ENCODE measurements at regions not wholly inside any gene's neighbourhood (a gene's known extent, or its start where the extent isn't known, plus 50 kb on each side); places are given as distances from the start of the nearest gene placed in this dataset.

GRCh38 chr4:42306221-42307109 lies 90.8 kb upstream of the SHISA3 start:
- Histone ChIP-seq H3K36me3 (ENCODE audit: insufficient read depth, low read length) (no peaks in the 10 kb centered on the region), H3K9ac (ENCODE audit: low read depth, low read length, poor library complexity, severe bottlenecking) (no peak overlapping the region), H3K27me3 (ENCODE audit: insufficient read depth, low read length, poor library complexity, severe bottlenecking) (no peaks in the 10 kb centered on the region), H3K4me2 (ENCODE audit: low read depth, low read length, poor library complexity, severe bottlenecking) (no peak overlapping the region), H3K4me1 (ENCODE audit: insufficient read depth, low read length, poor library complexity, severe bottlenecking) (no peaks in the 10 kb centered on the region), H3K9me2 (replicated peaks; ENCODE audit: low read depth, low read length) (no peaks in the 10 kb centered on the region), H3K9me3 (ENCODE audit: insufficient read depth, low read depth, low read length) (no peaks in the 10 kb centered on the region), H3K79me2 (ENCODE audit: insufficient read depth, low read length) (no peaks in the 10 kb centered on the region), H2AFZ (ENCODE audit: low read length) (no peak overlapping the region), H4K20me1 (ENCODE audit: insufficient read depth, low read length, poor library complexity, severe bottlenecking) (no peaks in the 10 kb centered on the region), H3K4me3 (ENCODE audit: low read length, poor library complexity, severe bottlenecking) (no peak overlapping the region), H3F3A (ENCODE audit: low read depth) (no peaks in the 10 kb centered on the region)
- no peak for TF ChIP-seq EZH2phosphoT487 (IDR thresholded peaks at IDR 0.05; ENCODE audit: borderline replicate concordance)
- TF ChIP-seq, protein P1, sequence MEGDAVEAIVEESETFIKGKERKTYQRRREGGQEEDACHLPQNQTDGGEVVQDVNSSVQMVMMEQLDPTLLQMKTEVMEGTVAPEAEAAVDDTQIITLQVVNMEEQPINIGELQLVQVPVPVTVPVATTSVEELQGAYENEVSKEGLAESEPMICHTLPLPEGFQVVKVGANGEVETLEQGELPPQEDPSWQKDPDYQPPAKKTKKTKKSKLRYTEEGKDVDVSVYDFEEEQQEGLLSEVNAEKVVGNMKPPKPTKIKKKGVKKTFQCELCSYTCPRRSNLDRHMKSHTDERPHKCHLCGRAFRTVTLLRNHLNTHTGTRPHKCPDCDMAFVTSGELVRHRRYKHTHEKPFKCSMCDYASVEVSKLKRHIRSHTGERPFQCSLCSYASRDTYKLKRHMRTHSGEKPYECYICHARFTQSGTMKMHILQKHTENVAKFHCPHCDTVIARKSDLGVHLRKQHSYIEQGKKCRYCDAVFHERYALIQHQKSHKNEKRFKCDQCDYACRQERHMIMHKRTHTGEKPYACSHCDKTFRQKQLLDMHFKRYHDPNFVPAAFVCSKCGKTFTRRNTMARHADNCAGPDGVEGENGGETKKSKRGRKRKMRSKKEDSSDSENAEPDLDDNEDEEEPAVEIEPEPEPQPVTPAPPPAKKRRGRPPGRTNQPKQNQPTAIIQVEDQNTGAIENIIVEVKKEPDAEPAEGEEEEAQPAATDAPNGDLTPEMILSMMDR (conservative IDR thresholded peaks at IDR 0.05; ENCODE audit: low read length): no peak

DNA sequence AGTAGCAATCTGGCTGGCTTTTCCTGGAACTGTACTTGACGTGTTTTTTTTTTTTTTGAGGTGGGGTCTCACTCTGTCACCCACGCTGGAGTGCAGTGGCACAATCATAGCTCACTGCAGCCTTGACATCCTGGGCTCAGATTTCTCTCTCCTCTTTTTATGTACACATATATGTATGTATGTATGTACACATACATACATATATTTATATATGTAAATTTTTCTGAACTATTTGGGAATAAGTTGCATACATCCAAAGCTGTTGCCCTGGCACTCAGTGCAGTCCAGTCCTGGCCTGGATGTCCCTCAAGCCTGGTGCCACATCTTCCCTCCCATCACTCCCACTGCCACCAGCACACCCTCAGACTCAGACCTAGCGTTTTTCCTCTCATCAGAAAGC lies 89.0 kb upstream of the SHISA3 start:
- Histone ChIP-seq H3K27me3 (ENCODE audit: insufficient read depth, low read length, poor library complexity, severe bottlenecking) (no peaks in the 10 kb centered on the region), H3K4me2 (ENCODE audit: low read depth, low read length, poor library complexity, severe bottlenecking) (no peak overlapping the region), H3K9me2 (replicated peaks; ENCODE audit: low read depth, low read length) (no peaks in the 10 kb centered on the region), H2AFZ (ENCODE audit: low read length) (no peak overlapping the region), H3K4me1 (ENCODE audit: insufficient read depth, low read length, poor library complexity, severe bottlenecking) (no peaks in the 10 kb centered on the region), H3K79me2 (ENCODE audit: insufficient read depth, low read length) (no peaks in the 10 kb centered on the region), H4K20me1 (ENCODE audit: insufficient read depth, low read length, poor library complexity, severe bottlenecking) (no peaks in the 10 kb centered on the region), H3K9ac (ENCODE audit: low read depth, low read length, poor library complexity, severe bottlenecking) (no peak overlapping the region), H3K36me3 (ENCODE audit: insufficient read depth, low read length) (no peaks in the 10 kb centered on the region), H3F3A (ENCODE audit: low read depth) (no peaks in the 10 kb centered on the region), H3K4me3 (ENCODE audit: low read length, poor library complexity, severe bottlenecking) (no peak overlapping the region), H3K9me3 (ENCODE audit: insufficient read depth, low read depth, low read length) (no peaks in the 10 kb centered on the region)
- TF ChIP-seq, protein P1 (conservative IDR thresholded peaks at IDR 0.05; ENCODE audit: low read length): no peak
- TF ChIP-seq EZH2phosphoT487 (IDR thresholded peaks at IDR 0.05; ENCODE audit: borderline replicate concordance): no peak

GRCh38 chr4:42309361-42310260 lies 87.7 kb upstream of the SHISA3 start:
- H2AFZ ChIP-seq (ENCODE audit: low read length): no peak overlapping the region
- no peaks in the 10 kb centered on the region for H3K4me1 ChIP-seq (ENCODE audit: insufficient read depth, low read length, poor library complexity, severe bottlenecking)
- no peaks in the 10 kb centered on the region for H3K9me2 ChIP-seq (replicated peaks; ENCODE audit: low read depth, low read length)
- no peaks in the 10 kb centered on the region for H3K27me3 ChIP-seq (ENCODE audit: insufficient read depth, low read length, poor library complexity, severe bottlenecking)
- no peaks in the 10 kb centered on the region for H3K79me2 ChIP-seq (ENCODE audit: insufficient read depth, low read length)
- H3K4me3 ChIP-seq (ENCODE audit: low read length, poor library complexity, severe bottlenecking): no peak overlapping the region
- no peaks in the 10 kb centered on the region for H3K36me3 ChIP-seq (ENCODE audit: insufficient read depth, low read length)
- H3F3A ChIP-seq (ENCODE audit: low read depth): no peaks in the 10 kb centered on the region
- no peak overlapping the region for H3K4me2 ChIP-seq (ENCODE audit: low read depth, low read length, poor library complexity, severe bottlenecking)
- H3K9me3 ChIP-seq (ENCODE audit: insufficient read depth, low read depth, low read length): no peaks in the 10 kb centered on the region
- no peaks in the 10 kb centered on the region for H4K20me1 ChIP-seq (ENCODE audit: insufficient read depth, low read length, poor library complexity, severe bottlenecking)
- no peak overlapping the region for H3K9ac ChIP-seq (ENCODE audit: low read depth, low read length, poor library complexity, severe bottlenecking)
- TF ChIP-seq, protein P1 (conservative IDR thresholded peaks at IDR 0.05; ENCODE audit: low read length): no peak
- TF ChIP-seq EZH2phosphoT487 (IDR thresholded peaks at IDR 0.05; ENCODE audit: borderline replicate concordance): no peak
